ENCODE measurements at regions not wholly inside any gene's neighbourhood (a gene's known extent, or its start where the extent isn't known, plus 50 kb on each side); places are given as distances from the start of the nearest gene placed in this dataset.
"Not testable (repeated sequence)": the region's sequence is repeated elsewhere in the genome, so short reads cannot be mapped to it uniquely, and the experiment has no call there.

DNA sequence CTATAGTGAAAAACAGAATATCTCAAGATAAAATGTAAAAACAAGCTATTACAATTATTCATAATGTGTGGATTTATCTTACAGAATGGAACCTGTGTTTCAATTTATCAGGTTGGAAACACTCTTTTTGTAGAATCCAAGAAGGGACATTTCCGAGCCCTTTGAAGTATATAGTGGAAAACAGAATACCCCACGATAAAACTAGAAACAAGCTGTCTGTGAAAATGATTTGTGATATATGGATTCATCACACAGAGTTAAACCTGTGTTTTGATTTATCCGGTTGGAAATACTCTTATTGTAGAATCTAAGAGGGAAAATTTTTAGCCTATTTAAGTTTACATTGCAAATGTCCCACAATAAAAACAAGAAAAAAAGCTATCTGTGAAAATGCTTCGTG, 388.2 kb downstream of the PRDM9 start:
- Mint-ChIP-seq H3K4me3 (no peak overlapping the region), H3K27ac (no peak overlapping the region), H3K27me3 (no peaks in the 10 kb centered on the region), H3K9me3 (peaks cover 7 to 21% (median 9%) of the 10 kb centered on the region in 3 donors), H3K4me1 (no peaks in the 10 kb centered on the region), H3K36me3 (no peaks in the 10 kb centered on the region)
- WGBS (ENCODE audit: insufficient coverage): 100% methylated on average over 1 of the region's 4 CpGs
- Histone ChIP-seq H3K9me3 (peaks cover 5% of the 10 kb centered on the region), H3K4me1 (ENCODE audit: control insufficient read depth in 1 of 2, extremely low read depth in 1 of 2, insufficient read depth in 2 of 2, low read length in 2 of 2) (no peaks in the 10 kb centered on the region), H3K36me3 (ENCODE audit: control insufficient read depth in 2 of 2, extremely low read depth in 1 of 2, insufficient read depth in 1 of 2, low read length in 1 of 2) (no peaks in the 10 kb centered on the region), H3K27me3 (replicated peaks in 1 of 2; ENCODE audit: control insufficient read depth in 2 of 2, extremely low read depth in 1 of 2, insufficient read depth in 2 of 2, low read length in 1 of 2) (no peaks in the 10 kb centered on the region), H3K4me3 (ENCODE audit: control insufficient read depth in 1 of 2, extremely low read depth in 1 of 2, low read length in 1 of 2) (no peak overlapping the region), H3K27ac (ENCODE audit: low read length) (no peak overlapping the region)
- POLR2A ChIA-PET: no interaction called here
- CTCF ChIA-PET: no interaction called here
- DNase-seq (no peak), ATAC-seq (replicated peaks in 1 of 4) (no peak)

GRCh38 chr5:23930985-23931384, 423.6 kb downstream of the PRDM9 start:
- ATAC-seq (replicated peaks in 1 of 4) (no peak), DNase-seq (no peak)
- H3K27me3 Mint-ChIP-seq: no peaks in the 10 kb centered on the region
- Histone ChIP-seq H3K27ac (ENCODE audit: low read length) (no peak overlapping the region), H3K4me3 (ENCODE audit: control insufficient read depth in 1 of 2, extremely low read depth in 1 of 2, low read length in 1 of 2) (no peak overlapping the region), H3K36me3 (ENCODE audit: control insufficient read depth in 2 of 2, extremely low read depth in 1 of 2, insufficient read depth in 1 of 2, low read length in 1 of 2) (no peaks in the 10 kb centered on the region), H3K27me3 (replicated peaks in 1 of 2; ENCODE audit: control insufficient read depth in 2 of 2, extremely low read depth in 1 of 2, insufficient read depth in 2 of 2, low read length in 1 of 2) (no peaks in the 10 kb centered on the region), H3K4me1 (ENCODE audit: control insufficient read depth in 1 of 2, extremely low read depth in 1 of 2, insufficient read depth in 2 of 2, low read length in 2 of 2) (no peaks in the 10 kb centered on the region), H3K9me3 (no peaks in the 10 kb centered on the region)
- H3K27ac Mint-ChIP-seq: no peak overlapping the region
- ChIA-PET POLR2A (no interaction called here), CTCF (no interaction called here)
- peaks cover 13 to 27% (median 24%) of the 10 kb centered on the region in 3 donors for H3K9me3 Mint-ChIP-seq
- H3K36me3 Mint-ChIP-seq: no peaks in the 10 kb centered on the region
- no peak overlapping the region for H3K4me3 Mint-ChIP-seq
- no peaks in the 10 kb centered on the region for H3K4me1 Mint-ChIP-seq
- no CpG with 5 or more reads among the region's 3 CpGs for WGBS (ENCODE audit: insufficient coverage)

DNA sequence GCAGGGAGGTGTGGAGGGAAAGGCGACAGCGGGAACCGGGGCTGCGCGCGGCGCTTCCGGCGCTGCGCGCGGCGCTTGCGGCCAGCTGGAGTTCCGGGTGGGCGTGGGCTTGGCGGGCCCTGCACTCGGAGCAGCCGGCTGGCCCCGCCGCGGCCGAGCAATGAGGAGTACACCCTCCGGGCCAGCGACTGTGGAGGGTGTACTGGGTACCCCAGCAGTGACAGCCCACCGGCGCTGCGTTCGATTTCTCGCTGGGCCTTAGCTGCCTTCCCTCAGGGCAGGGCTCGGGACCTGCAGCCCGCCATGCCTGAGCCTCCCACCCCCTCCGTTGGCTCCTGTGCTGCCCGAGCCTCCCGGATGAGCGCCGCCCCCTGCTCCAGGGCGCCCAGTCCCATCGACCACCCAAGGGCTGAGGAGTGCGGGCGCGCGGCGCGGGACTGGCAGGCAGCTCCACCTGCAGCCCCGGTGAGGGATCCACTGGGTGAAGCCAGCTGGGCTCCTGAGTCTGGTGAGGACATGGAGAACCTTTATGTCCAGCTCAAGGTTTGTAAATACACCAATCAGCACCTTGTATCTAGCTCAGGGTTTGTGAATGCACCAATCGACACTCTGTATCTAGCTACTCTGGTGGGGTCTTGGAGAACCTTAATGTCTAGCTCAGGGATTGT, 444.0 kb downstream of the PRDM9 start:
- CTCF ChIA-PET: not testable (repeated sequence)
- H3K9me3 Mint-ChIP-seq: peaks cover 17 to 60% (median 38%) of the 10 kb centered on the region in 3 donors
- 88% methylated on average over 40 of the region's 47 CpGs for WGBS (ENCODE audit: insufficient coverage)

GRCh38 chr5:23963449-23963848, 456.0 kb downstream of the PRDM9 start:
- no peaks in the 10 kb centered on the region for H3K4me1 ChIP-seq (ENCODE audit: control insufficient read depth in 1 of 2, extremely low read depth in 1 of 2, insufficient read depth in 2 of 2, low read length in 2 of 2)
- 63% methylated on average over 1 of the region's 5 CpGs for WGBS (ENCODE audit: insufficient coverage)
- H3K4me1 Mint-ChIP-seq: no peaks in the 10 kb centered on the region
- CTCF ChIA-PET: no interaction called here
- DNase-seq (no peak), ATAC-seq (replicated peaks in 1 of 4) (no peak)
- H3K36me3 ChIP-seq (ENCODE audit: control insufficient read depth in 2 of 2, extremely low read depth in 1 of 2, insufficient read depth in 1 of 2, low read length in 1 of 2): no peaks in the 10 kb centered on the region
- no peaks in the 10 kb centered on the region for H3K27me3 ChIP-seq (replicated peaks in 1 of 2; ENCODE audit: control insufficient read depth in 2 of 2, extremely low read depth in 1 of 2, insufficient read depth in 2 of 2, low read length in 1 of 2)
- H3K27ac Mint-ChIP-seq: no peak overlapping the region
- H3K27ac ChIP-seq (ENCODE audit: low read length): no peak overlapping the region
- H3K9me3 ChIP-seq: no peaks in the 10 kb centered on the region
- H3K4me3 Mint-ChIP-seq: no peak overlapping the region
- POLR2A ChIA-PET: no interaction called here
- H3K27me3 Mint-ChIP-seq: no peaks in the 10 kb centered on the region
- H3K4me3 ChIP-seq (ENCODE audit: control insufficient read depth in 1 of 2, extremely low read depth in 1 of 2, low read length in 1 of 2): no peak overlapping the region
- no peaks in the 10 kb centered on the region for H3K36me3 Mint-ChIP-seq
- H3K9me3 Mint-ChIP-seq: peaks cover 7 to 35% (median 22%) of the 10 kb centered on the region in 3 donors

More for the DNA sequence above, 444.0 kb downstream of the PRDM9 start:
- H3K36me3 Mint-ChIP-seq; H3K27ac Mint-ChIP-seq; H3K27me3 ChIP-seq (replicated peaks in 1 of 2; ENCODE audit: control insufficient read depth in 2 of 2, extremely low read depth in 1 of 2, insufficient read depth in 2 of 2, low read length in 1 of 2); H3K36me3 ChIP-seq (ENCODE audit: control insufficient read depth in 2 of 2, extremely low read depth in 1 of 2, insufficient read depth in 1 of 2, low read length in 1 of 2); H3K4me3 ChIP-seq (ENCODE audit: control insufficient read depth in 1 of 2, extremely low read depth in 1 of 2, low read length in 1 of 2); H3K27ac ChIP-seq (ENCODE audit: low read length); POLR2A ChIA-PET; H3K4me1 ChIP-seq (ENCODE audit: control insufficient read depth in 1 of 2, extremely low read depth in 1 of 2, insufficient read depth in 2 of 2, low read length in 2 of 2); H3K27me3 Mint-ChIP-seq; H3K9me3 ChIP-seq: not testable (repeated sequence)
- Mint-ChIP-seq H3K4me3 (peak overlapping the region; percentile 24 to 84 (median 68)), H3K4me1 (peaks cover 0 to 17% (median 0%) of the 10 kb centered on the region in 3 donors)
- DNase-seq (peak in 8 of 35 experiments; percentile 0 to 68 (median 8)), ATAC-seq (replicated peaks in 1 of 4) (peak in 3 of 4 experiments; percentile 33 to 94 (median 55))

DNA sequence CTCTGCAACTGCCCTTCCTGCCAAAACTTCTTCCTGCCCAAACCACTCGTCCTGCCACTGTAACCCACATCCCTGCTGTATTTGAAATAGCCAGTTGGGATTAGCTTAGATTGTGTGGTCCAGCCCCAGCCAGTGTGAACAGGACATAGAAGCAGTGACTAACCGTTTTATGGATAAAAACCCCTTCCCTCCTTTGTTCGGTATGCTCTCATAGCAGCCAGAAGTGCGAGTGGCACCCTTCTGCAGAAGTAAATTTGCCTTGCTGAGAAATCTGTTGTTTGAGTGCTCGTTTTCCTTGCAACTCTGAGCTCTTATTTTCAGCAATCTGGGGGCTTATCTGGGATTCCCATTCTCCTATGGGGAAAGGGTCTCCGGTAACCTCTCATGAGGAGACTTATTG, 470.0 kb downstream of the PRDM9 start:
- Histone ChIP-seq H3K27ac (ENCODE audit: low read length) (no peak overlapping the region), H3K9me3 (peaks cover 5% of the 10 kb centered on the region), H3K4me3 (ENCODE audit: control insufficient read depth in 1 of 2, extremely low read depth in 1 of 2, low read length in 1 of 2) (no peak overlapping the region), H3K4me1 (ENCODE audit: control insufficient read depth in 1 of 2, extremely low read depth in 1 of 2, insufficient read depth in 2 of 2, low read length in 2 of 2) (no peaks in the 10 kb centered on the region), H3K36me3 (ENCODE audit: control insufficient read depth in 2 of 2, extremely low read depth in 1 of 2, insufficient read depth in 1 of 2, low read length in 1 of 2) (no peaks in the 10 kb centered on the region), H3K27me3 (replicated peaks in 1 of 2; ENCODE audit: control insufficient read depth in 2 of 2, extremely low read depth in 1 of 2, insufficient read depth in 2 of 2, low read length in 1 of 2) (no peaks in the 10 kb centered on the region)
- WGBS (ENCODE audit: insufficient coverage): 80% methylated on average over 3 of the region's 6 CpGs
- no peaks in the 10 kb centered on the region for H3K27me3 Mint-ChIP-seq
- POLR2A ChIA-PET: no interaction called here
- peaks cover 16 to 44% (median 41%) of the 10 kb centered on the region in 3 donors for H3K9me3 Mint-ChIP-seq
- ATAC-seq (replicated peaks in 1 of 4): no peak
- no peak overlapping the region for H3K4me3 Mint-ChIP-seq
- H3K4me1 Mint-ChIP-seq: no peaks in the 10 kb centered on the region
- CTCF ChIA-PET: no interaction called here
- DNase-seq: no peak
- no peaks in the 10 kb centered on the region for H3K36me3 Mint-ChIP-seq
- no peak overlapping the region for H3K27ac Mint-ChIP-seq

DNA sequence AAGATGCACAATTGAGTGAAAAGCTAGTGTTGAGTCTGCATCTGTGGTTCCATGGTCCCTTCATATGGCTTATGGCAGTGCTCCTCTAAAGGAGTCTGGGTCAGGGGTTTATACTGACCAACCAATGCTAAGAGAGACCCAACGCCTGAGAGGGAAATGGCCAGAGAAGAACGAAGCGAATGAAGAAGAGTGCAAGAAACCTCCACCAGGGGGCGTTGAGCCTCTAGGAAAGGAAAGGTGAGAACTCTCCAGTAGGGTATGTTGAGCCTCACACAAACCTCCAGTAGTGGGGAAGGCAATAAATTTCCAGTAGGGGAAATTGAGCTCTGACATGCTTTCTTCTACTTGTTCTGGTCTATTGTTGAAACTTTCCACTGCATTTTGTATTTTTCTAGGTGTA, 470.6 kb downstream of the PRDM9 start:
- Histone ChIP-seq H3K27ac (ENCODE audit: low read length) (no peak overlapping the region), H3K9me3 (peaks cover 5% of the 10 kb centered on the region), H3K4me3 (ENCODE audit: control insufficient read depth in 1 of 2, extremely low read depth in 1 of 2, low read length in 1 of 2) (no peak overlapping the region), H3K36me3 (ENCODE audit: control insufficient read depth in 2 of 2, extremely low read depth in 1 of 2, insufficient read depth in 1 of 2, low read length in 1 of 2) (no peaks in the 10 kb centered on the region), H3K4me1 (ENCODE audit: control insufficient read depth in 1 of 2, extremely low read depth in 1 of 2, insufficient read depth in 2 of 2, low read length in 2 of 2) (no peaks in the 10 kb centered on the region), H3K27me3 (replicated peaks in 1 of 2; ENCODE audit: control insufficient read depth in 2 of 2, extremely low read depth in 1 of 2, insufficient read depth in 2 of 2, low read length in 1 of 2) (no peaks in the 10 kb centered on the region)
- Mint-ChIP-seq H3K27me3 (no peaks in the 10 kb centered on the region), H3K36me3 (no peaks in the 10 kb centered on the region), H3K4me1 (no peaks in the 10 kb centered on the region), H3K9me3 (peaks cover 19 to 44% (median 41%) of the 10 kb centered on the region in 3 donors), H3K4me3 (no peak overlapping the region), H3K27ac (no peak overlapping the region)
- ChIA-PET POLR2A (no interaction called here), CTCF (no interaction called here)
- DNase-seq (no peak), ATAC-seq (replicated peaks in 1 of 4) (no peak)
- WGBS (ENCODE audit: insufficient coverage): 83% methylated on average over 1 of the region's 4 CpGs

GRCh38 chr5:23991406-23991805, 484.0 kb downstream of the PRDM9 start:
- no peak overlapping the region for H3K27ac ChIP-seq (ENCODE audit: low read length)
- ChIA-PET POLR2A (no interaction called here), CTCF (no interaction called here)
- H3K9me3 ChIP-seq: no peaks in the 10 kb centered on the region
- Mint-ChIP-seq H3K9me3 (peaks cover 13 to 28% (median 17%) of the 10 kb centered on the region in 3 donors), H3K4me3 (no peak overlapping the region), H3K27me3 (no peaks in the 10 kb centered on the region), H3K27ac (no peak overlapping the region), H3K36me3 (no peaks in the 10 kb centered on the region), H3K4me1 (peaks cover 0 to 9% (median 0%) of the 10 kb centered on the region in 3 donors)
- 60% methylated on average over 2 of the region's 2 CpGs for WGBS (ENCODE audit: insufficient coverage)
- ATAC-seq (replicated peaks in 1 of 4) (no peak), DNase-seq (no peak)
- H3K4me1 ChIP-seq (ENCODE audit: control insufficient read depth in 1 of 2, extremely low read depth in 1 of 2, insufficient read depth in 2 of 2, low read length in 2 of 2): no peaks in the 10 kb centered on the region
- no peaks in the 10 kb centered on the region for H3K36me3 ChIP-seq (ENCODE audit: control insufficient read depth in 2 of 2, extremely low read depth in 1 of 2, insufficient read depth in 1 of 2, low read length in 1 of 2)
- H3K27me3 ChIP-seq (replicated peaks in 1 of 2; ENCODE audit: control insufficient read depth in 2 of 2, extremely low read depth in 1 of 2, insufficient read depth in 2 of 2, low read length in 1 of 2): no peaks in the 10 kb centered on the region
- H3K4me3 ChIP-seq (ENCODE audit: control insufficient read depth in 1 of 2, extremely low read depth in 1 of 2, low read length in 1 of 2): no peak overlapping the region
